CD4-positive, alpha-beta T cell (primary cell): ENCODE measurements at regions not wholly inside any gene's neighbourhood (a gene's known extent, or its start where the extent isn't known, plus 50 kb on each side); places are given as distances from the start of the nearest gene placed in this dataset.

Experiments used
- ATAC-seq: fragments of 200-7000 bp; cut with Tn5 transposase; one replicate; pipeline ENCODE4 v1.10.0; 2022; ENCODE audit warnings: mild to moderate bottlenecking; ENCODE audit not compliant: poor library complexity
- CTCF ChIA-PET: fragments of 350-600 bp; sonication (Branson Sonifier 250); formaldehyde crosslinking; loops from one replicate; lab custom pipeline; 2021; ENCODE audit warnings: antibody characterized with exemption, inconsistent platforms; lab: Charles Lee
- POLR2A ChIA-PET: fragments of 350-600 bp; sonication (Branson Sonifier 250); formaldehyde crosslinking; loops from one replicate; lab custom pipeline; 2021; ENCODE audit warnings: antibody characterized with exemption, inconsistent platforms; lab: Charles Lee
- DNase-seq, 14 experiments: peaks; one replicate each; pipeline ENCODE4 v3.0.0-alpha.2; 2013 to 2020; ENCODE audit warnings: mixed read lengths in 2 of 14
- H3K27ac ChIP-seq, 2 donors: one replicate each; pipeline versions ENCODE4 v1.5.1 to v1.7.0; 2013; ENCODE audit warnings: low read length in 2 of 2, low read depth in 1 of 2, mild to moderate bottlenecking in 1 of 2
- H3K27me3 ChIP-seq, 2 experiments: 1 replicate in 1 of 2; 2 replicates in 1 of 2; pipeline versions ENCODE4 v1.6.1 to v1.7.0; 2013; ENCODE audit warnings: low read length in 2 of 2, control low read depth in 1 of 2, mild to moderate bottlenecking in 1 of 2, moderate library complexity in 1 of 2; ENCODE audit not compliant: insufficient read depth in 2 of 2, control insufficient read depth in 1 of 2
- H3K36me3 ChIP-seq: one replicate; pipeline ENCODE4 v1.6.1; 2013; ENCODE audit warnings: low read length, control low read depth; ENCODE audit not compliant: insufficient read depth
- H3K4me1 ChIP-seq: one replicate; pipeline ENCODE4 v1.6.1; 2013; ENCODE audit warnings: low read length, control low read depth; ENCODE audit not compliant: insufficient read depth
- H3K4me3 ChIP-seq: one replicate; pipeline ENCODE4 v1.5.1; 2013; ENCODE audit warnings: mild to moderate bottlenecking, low read length, moderate library complexity
- H3K9me3 ChIP-seq, 2 experiments: 1 replicate in 1 of 2; 2 replicates in 1 of 2; pipeline versions ENCODE4 v1.6.1 to v1.7.0; 2013; ENCODE audit warnings: low read length in 2 of 2, mild to moderate bottlenecking in 2 of 2, control low read depth in 1 of 2, moderate library complexity in 1 of 2; ENCODE audit not compliant: control insufficient read depth in 1 of 2, insufficient read depth in 1 of 2
- H3K27ac Mint-ChIP-seq: one replicate; pipeline ENCODE4 v1.8.0; 2020; ENCODE audit warnings: mixed read lengths
- H3K27me3 Mint-ChIP-seq: one replicate; pipeline ENCODE4 v1.8.0; 2021; ENCODE audit warnings: mixed read lengths
- H3K36me3 Mint-ChIP-seq: one replicate; pipeline ENCODE4 v1.8.0; 2021; ENCODE audit warnings: low read depth, mixed read lengths
- H3K4me1 Mint-ChIP-seq: one replicate; pipeline ENCODE4 v1.8.0; 2021; ENCODE audit warnings: low read depth, mixed read lengths
- H3K4me3 Mint-ChIP-seq: one replicate; pipeline ENCODE4 v1.8.0; 2020; ENCODE audit warnings: mild to moderate bottlenecking, mixed read lengths
- H3K9me3 Mint-ChIP-seq: one replicate; pipeline ENCODE4 v1.8.0; 2020; ENCODE audit warnings: mixed read lengths
- CTCF ChIP-seq: fragments of 200-600 bp; IDR thresholded peaks from one replicate; pipeline ENCODE4 v1.8.0; 2022; ENCODE audit warnings: antibody characterized with exemption, mild to moderate bottlenecking
- intact Hi-C, 2 experiments: fragments of 100-400 bp; cut with DNase I in 1 of 2; cut with micrococcal nuclease in 1 of 2; formaldehyde crosslinking; loops; one replicate each; pipeline versions ENCODE4 v1.15.1 to v1.9.0; 2023 to 2025; cut with DNase I, micrococcal nuclease

- ATAC-seq (no peak), DNase-seq (no peak)
- H3K27ac Mint-ChIP-seq, result no peak overlapping the region
- no peaks in the 10 kb centered on the region for H3K9me3 Mint-ChIP-seq
- no peaks in the 10 kb centered on the region for H3K27me3 Mint-ChIP-seq
- POLR2A ChIA-PET, result no interaction called here
- Histone ChIP-seq H3K4me1 (no peaks in the 10 kb centered on the region), H3K4me3 (no peak overlapping the region), H3K27ac (no peak overlapping the region), H3K9me3 (peaks cover 0 to 13% of the 10 kb centered on the region in 2 experiments), H3K27me3 (peaks cover 0 to 1% of the 10 kb centered on the region in 2 experiments), H3K36me3 (no peaks in the 10 kb centered on the region)
- H3K4me3 Mint-ChIP-seq, result no peak overlapping the region
- no peaks in the 10 kb centered on the region for H3K4me1 Mint-ChIP-seq
- intact Hi-C loops, result loop anchor here in 1 of 2 experiments (10.0 kb wide), 1 partner anchor 62 kb away; no protein-coding TSS in a partner anchor
- TF ChIP-seq CTCF, result no peak
- H3K36me3 Mint-ChIP-seq, result no peaks in the 10 kb centered on the region
- CTCF ChIA-PET, result no interaction called here
Measured at GRCh38 chr22:48442663-48443062, 1385.0 kb downstream of the BRD1 start.

GRCh38 chr22:48441553-48441850, 1386.2 kb downstream of the BRD1 start:
- peaks cover 0 to 14% of the 10 kb centered on the region in 2 experiments for H3K9me3 ChIP-seq
- DNase-seq (no peak), ATAC-seq (no peak)
- Mint-ChIP-seq H3K36me3 (no peaks in the 10 kb centered on the region), H3K4me3 (no peak overlapping the region), H3K9me3 (no peaks in the 10 kb centered on the region), H3K27me3 (no peaks in the 10 kb centered on the region), H3K27ac (no peak overlapping the region), H3K4me1 (no peaks in the 10 kb centered on the region)
- H3K27ac ChIP-seq, result no peak overlapping the region
- ChIA-PET CTCF (no interaction called here), POLR2A (no interaction called here)
- H3K36me3 ChIP-seq, result no peaks in the 10 kb centered on the region
- H3K27me3 ChIP-seq, result no peaks in the 10 kb centered on the region
- H3K4me1 ChIP-seq, result no peaks in the 10 kb centered on the region
- no peak for TF ChIP-seq CTCF
- intact Hi-C loops, result loop anchor here in 1 of 2 experiments (10.0 kb wide), 1 partner anchor 63 kb away; no protein-coding TSS in a partner anchor
- no peak overlapping the region for H3K4me3 ChIP-seq

DNA sequence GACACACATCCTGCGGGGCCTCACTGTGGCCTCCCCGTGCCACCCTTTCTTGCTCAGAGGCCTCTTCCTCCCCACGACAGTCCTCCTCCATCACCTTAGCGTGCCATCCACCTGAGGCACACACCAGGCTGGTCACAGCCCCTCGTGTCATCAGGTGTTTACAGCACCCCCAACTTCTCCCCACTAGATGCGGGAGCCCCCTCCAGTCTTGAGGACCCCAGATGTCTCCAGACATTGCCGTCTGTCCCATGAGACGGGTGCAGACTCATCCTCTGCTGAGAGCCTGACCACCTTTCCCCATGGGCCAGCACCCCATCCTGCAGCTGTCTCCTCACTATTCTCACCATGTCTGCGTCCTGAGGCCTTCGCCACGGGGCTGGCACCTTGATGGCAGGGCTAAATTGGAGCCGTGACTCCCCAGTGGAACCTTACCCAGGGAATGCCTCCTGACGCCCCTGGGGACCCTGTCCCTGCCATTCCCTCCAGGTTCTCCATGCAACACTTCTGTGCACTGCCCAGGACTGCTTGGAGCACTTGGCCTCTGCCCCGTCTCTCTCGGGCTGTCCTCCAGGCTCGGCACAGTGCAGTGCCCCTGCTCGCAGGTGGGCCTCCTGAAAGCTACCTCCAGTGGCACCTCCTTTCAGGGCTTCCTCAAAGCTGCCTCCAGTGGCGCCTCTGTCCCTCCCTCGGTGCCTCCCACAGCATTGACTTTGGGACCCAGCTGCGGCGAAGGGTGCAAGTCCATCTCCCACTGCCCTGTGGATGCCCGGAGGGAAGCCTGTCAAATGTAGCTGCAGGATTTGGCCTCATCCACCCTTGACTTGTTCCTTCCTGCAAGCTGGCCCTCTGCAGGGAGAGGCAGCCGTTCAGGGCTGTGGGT, 1386.8 kb downstream of the BRD1 start:
- no peak overlapping the region for H3K27ac Mint-ChIP-seq
- no peaks in the 10 kb centered on the region for H3K27me3 Mint-ChIP-seq
- intact Hi-C loops, result loop anchor here in 1 of 2 experiments (10.0 kb wide), 1 partner anchor 64 kb away; no protein-coding TSS in a partner anchor
- TF ChIP-seq CTCF, result no peak
- Histone ChIP-seq H3K9me3 (peaks cover 0 to 20% of the 10 kb centered on the region in 2 experiments), H3K4me3 (no peak overlapping the region), H3K36me3 (no peaks in the 10 kb centered on the region), H3K27me3 (no peaks in the 10 kb centered on the region), H3K27ac (no peak overlapping the region), H3K4me1 (no peaks in the 10 kb centered on the region)
- DNase-seq, result no peak
- ChIA-PET POLR2A (no interaction called here), CTCF (no interaction called here)
- ATAC-seq, result no peak
- H3K9me3 Mint-ChIP-seq, result no peaks in the 10 kb centered on the region
- H3K4me3 Mint-ChIP-seq, result no peak overlapping the region
- no peaks in the 10 kb centered on the region for H3K4me1 Mint-ChIP-seq
- H3K36me3 Mint-ChIP-seq, result no peaks in the 10 kb centered on the region
